CD4-positive, alpha-beta T cell treated with Interferon alpha-2 for 1 hour (primary cell): ENCODE measurements at regions not wholly inside any gene's neighbourhood (a gene's known extent, or its start where the extent isn't known, plus 50 kb on each side); places are given as distances from the start of the nearest gene placed in this dataset.
"Not testable (repeated sequence)": the region's sequence is repeated elsewhere in the genome, so short reads cannot be mapped to it uniquely, and the experiment has no call there.

ENCODE experiments used
- DNase-seq, 2 donors: peaks; one replicate each; pipeline ENCODE4 v3.0.0-alpha.2; 2020 to 2022

GRCh38 chr11:122439866-122440810, 215.4 kb upstream of the UBASH3B start:
- no peak for DNase-seq

- no peak for DNase-seq
Measured at GRCh38 chr11:122436188-122436555, 219.3 kb upstream of the UBASH3B start.

GRCh38 chr11:122435540-122436187, 219.9 kb upstream of the UBASH3B start:
- no peak for DNase-seq

- DNase-seq, result no peak
Measured at GRCh38 chr11:122434786-122435185, 220.7 kb upstream of the UBASH3B start.

GRCh38 chr11:122430490-122430889, 225.0 kb upstream of the UBASH3B start:
- DNase-seq, result no peak

- DNase-seq, result no peak
Measured at GRCh38 chr11:122426073-122426472, 229.4 kb upstream of the UBASH3B start.

- no peak for DNase-seq
Measured at GRCh38 chr11:122424636-122425035, 230.9 kb upstream of the UBASH3B start.

GRCh38 chr11:122423886-122424285, 231.6 kb upstream of the UBASH3B start:
- no peak for DNase-seq

GRCh38 chr11:122423273-122423672, 232.2 kb upstream of the UBASH3B start:
- no peak for DNase-seq

- DNase-seq, result no peak
Measured at GRCh38 chr11:122422682-122423081, 232.8 kb upstream of the UBASH3B start.

GRCh38 chr11:122421702-122422101, 233.8 kb upstream of the UBASH3B start:
- no peak for DNase-seq

GRCh38 chr11:122418032-122418431, 237.5 kb upstream of the UBASH3B start:
- DNase-seq, result no peak

GRCh38 chr11:122414406-122415018, 241.0 kb upstream of the UBASH3B start:
- DNase-seq, result no peak

GRCh38 chr11:122413677-122414076, 241.8 kb upstream of the UBASH3B start:
- no peak for DNase-seq

- no peak for DNase-seq
Measured at GRCh38 chr11:122412581-122412980, 242.9 kb upstream of the UBASH3B start.

- no peak for DNase-seq
Measured at GRCh38 chr11:122406466-122406865, 249.1 kb upstream of the UBASH3B start.

GRCh38 chr11:122405547-122406341, 249.8 kb upstream of the UBASH3B start:
- no peak for DNase-seq

- no peak for DNase-seq
Measured at GRCh38 chr11:122404571-122404970, 251.0 kb upstream of the UBASH3B start.

GRCh38 chr11:122401581-122401980, 253.9 kb upstream of the UBASH3B start:
- not testable (repeated sequence) for DNase-seq

GRCh38 chr11:122399375-122399774, 256.1 kb upstream of the UBASH3B start:
- DNase-seq, result no peak

GRCh38 chr11:122398851-122399250, 256.7 kb upstream of the UBASH3B start:
- no peak for DNase-seq

GRCh38 chr11:122398167-122398566, 257.4 kb upstream of the UBASH3B start:
- DNase-seq, result no peak

GRCh38 chr11:122395282-122395681, 260.2 kb upstream of the UBASH3B start:
- no peak for DNase-seq
